ENCODE measurements at regions not wholly inside any gene's neighbourhood (a gene's known extent, or its start where the extent isn't known, plus 50 kb on each side); places are given as distances from the start of the nearest gene placed in this dataset.

DNA sequence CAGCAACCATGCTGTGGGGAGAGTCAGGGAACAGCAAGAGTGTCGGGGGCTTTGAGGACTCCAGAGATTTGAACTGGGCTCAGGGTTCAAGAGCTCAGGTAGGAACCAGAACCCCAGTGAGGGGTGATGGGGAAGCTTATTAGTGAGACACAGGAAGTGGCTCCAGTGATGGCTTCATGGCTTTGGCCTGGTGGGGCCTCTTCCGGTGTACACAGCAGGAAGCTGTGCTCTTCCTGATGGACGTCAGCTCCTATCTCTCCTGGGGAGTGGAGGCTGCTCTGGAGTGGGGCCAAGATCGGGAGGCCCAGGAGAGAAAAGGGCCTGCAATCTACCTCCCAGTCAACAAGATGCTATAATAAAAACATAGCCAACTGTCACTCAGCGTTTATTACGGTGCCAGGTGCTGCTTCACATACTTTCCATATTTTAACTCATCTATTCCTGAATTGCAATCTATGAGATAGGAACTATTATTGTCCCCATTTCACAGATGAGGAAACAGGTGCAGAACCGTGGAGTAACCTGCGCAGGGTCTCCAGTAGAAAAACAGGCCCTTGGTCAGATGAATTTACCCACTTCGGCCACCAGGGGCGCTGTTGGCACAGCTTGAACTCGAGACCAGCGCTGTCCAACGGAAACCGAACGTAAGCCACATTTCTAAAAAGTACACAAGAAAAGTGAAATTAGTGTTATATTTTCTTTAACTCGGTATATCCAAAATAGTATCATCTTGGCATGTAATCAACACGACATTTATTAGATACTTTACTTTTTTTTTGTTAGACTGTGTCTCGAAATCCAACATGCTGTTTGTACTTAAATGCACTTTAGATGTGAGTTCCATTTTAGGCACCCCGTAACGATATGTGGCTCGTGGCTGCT is 63.6 kb upstream of the DLK1 start:
- Histone ChIP-seq H3K9ac (ENCODE audit: low read length) (no peak overlapping the region), H3K4me2 (ENCODE audit: low read length) (no peak overlapping the region), H3K4me1 (ENCODE audit: low read length) (no peaks in the 10 kb centered on the region), H3K36me3 (replicated peaks; ENCODE audit: low read depth, low read length) (no peaks in the 10 kb centered on the region), H3K9me3 (ENCODE audit: insufficient read depth, low read length) (no peaks in the 10 kb centered on the region), H3K79me2 (ENCODE audit: low read length) (no peaks in the 10 kb centered on the region), H3K27me3 (ENCODE audit: low read depth, low read length) (0 out of 2 replicates have a peak, but pooled peaks cover 2% of the 10 kb centered on the region), H3K4me3 (ENCODE audit: low read length) (no peak overlapping the region), H2AFZ (ENCODE audit: low read depth, low read length) (no peak overlapping the region), H4K20me1 (ENCODE audit: insufficient read depth, low read length) (no peaks in the 10 kb centered on the region), H3K27ac (ENCODE audit: low read length) (no peak overlapping the region)
- no peak for TF ChIP-seq EZH2phosphoT487 (IDR thresholded peaks at IDR 0.05; ENCODE audit: low read depth)
- TF ChIP-seq, protein P1, sequence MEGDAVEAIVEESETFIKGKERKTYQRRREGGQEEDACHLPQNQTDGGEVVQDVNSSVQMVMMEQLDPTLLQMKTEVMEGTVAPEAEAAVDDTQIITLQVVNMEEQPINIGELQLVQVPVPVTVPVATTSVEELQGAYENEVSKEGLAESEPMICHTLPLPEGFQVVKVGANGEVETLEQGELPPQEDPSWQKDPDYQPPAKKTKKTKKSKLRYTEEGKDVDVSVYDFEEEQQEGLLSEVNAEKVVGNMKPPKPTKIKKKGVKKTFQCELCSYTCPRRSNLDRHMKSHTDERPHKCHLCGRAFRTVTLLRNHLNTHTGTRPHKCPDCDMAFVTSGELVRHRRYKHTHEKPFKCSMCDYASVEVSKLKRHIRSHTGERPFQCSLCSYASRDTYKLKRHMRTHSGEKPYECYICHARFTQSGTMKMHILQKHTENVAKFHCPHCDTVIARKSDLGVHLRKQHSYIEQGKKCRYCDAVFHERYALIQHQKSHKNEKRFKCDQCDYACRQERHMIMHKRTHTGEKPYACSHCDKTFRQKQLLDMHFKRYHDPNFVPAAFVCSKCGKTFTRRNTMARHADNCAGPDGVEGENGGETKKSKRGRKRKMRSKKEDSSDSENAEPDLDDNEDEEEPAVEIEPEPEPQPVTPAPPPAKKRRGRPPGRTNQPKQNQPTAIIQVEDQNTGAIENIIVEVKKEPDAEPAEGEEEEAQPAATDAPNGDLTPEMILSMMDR (IDR thresholded peaks at IDR 0.05; ENCODE audit: low read depth, low read length) = peak; percentile 88

DNA sequence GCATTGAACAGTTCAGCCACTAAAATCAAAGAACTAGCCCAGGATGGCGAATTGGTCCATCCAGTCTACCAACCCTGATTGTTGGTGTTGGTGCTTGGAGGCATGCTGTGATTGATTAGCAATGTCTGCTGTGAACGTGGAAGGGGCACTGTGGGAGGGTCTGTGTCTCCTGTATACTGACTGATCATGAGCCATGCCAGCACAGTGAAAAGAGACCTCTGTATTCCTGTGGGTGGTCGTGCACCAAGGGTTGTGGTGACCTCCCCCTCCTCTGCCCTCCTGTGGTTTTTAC is 63.0 kb upstream of the DLK1 start:
- no peak overlapping the region for H3K9ac ChIP-seq (ENCODE audit: low read length)
- no peaks in the 10 kb centered on the region for H3K4me1 ChIP-seq (ENCODE audit: low read length)
- 0 out of 2 replicates have a peak, but pooled peaks cover 2% of the 10 kb centered on the region for H3K27me3 ChIP-seq (ENCODE audit: low read depth, low read length)
- no peak overlapping the region for H3K4me2 ChIP-seq (ENCODE audit: low read length)
- H3K79me2 ChIP-seq (ENCODE audit: low read length) = no peaks in the 10 kb centered on the region
- no peak overlapping the region for H2AFZ ChIP-seq (ENCODE audit: low read depth, low read length)
- H3K36me3 ChIP-seq (replicated peaks; ENCODE audit: low read depth, low read length) = no peaks in the 10 kb centered on the region
- no peaks in the 10 kb centered on the region for H3K9me3 ChIP-seq (ENCODE audit: insufficient read depth, low read length)
- H4K20me1 ChIP-seq (ENCODE audit: insufficient read depth, low read length) = no peaks in the 10 kb centered on the region
- H3K27ac ChIP-seq (ENCODE audit: low read length) = no peak overlapping the region
- H3K4me3 ChIP-seq (ENCODE audit: low read length) = no peak overlapping the region
- TF ChIP-seq EZH2phosphoT487 (IDR thresholded peaks at IDR 0.05; ENCODE audit: low read depth) = no peak
- TF ChIP-seq, protein P1 (IDR thresholded peaks at IDR 0.05; ENCODE audit: low read depth, low read length) = no peak

DNA sequence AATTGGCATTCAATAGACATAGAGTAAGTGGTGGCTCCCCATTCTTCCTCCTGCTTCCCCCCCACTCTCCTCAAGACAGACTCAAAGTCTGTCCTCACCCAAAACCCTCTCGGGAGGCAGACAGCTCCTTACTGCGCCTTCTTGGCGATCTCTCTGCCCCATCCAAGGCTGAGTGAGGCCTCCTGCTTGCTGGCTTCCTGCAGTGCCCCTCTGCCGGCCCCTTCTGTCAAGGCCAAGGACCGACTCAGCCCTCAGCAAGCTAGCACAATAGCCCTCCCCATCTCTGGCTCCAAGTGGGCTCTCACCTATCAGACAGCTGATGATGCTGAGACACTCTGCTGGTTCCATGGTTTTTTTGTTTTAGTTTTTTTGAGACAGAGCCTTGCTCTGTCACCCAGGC is 62.5 kb upstream of the DLK1 start:
- Histone ChIP-seq H3K36me3 (replicated peaks; ENCODE audit: low read depth, low read length) (no peaks in the 10 kb centered on the region), H3K4me3 (ENCODE audit: low read length) (no peak overlapping the region), H3K9ac (ENCODE audit: low read length) (no peak overlapping the region), H3K9me3 (ENCODE audit: insufficient read depth, low read length) (no peaks in the 10 kb centered on the region), H3K27ac (ENCODE audit: low read length) (no peak overlapping the region), H4K20me1 (ENCODE audit: insufficient read depth, low read length) (no peaks in the 10 kb centered on the region), H2AFZ (ENCODE audit: low read depth, low read length) (no peak overlapping the region), H3K79me2 (ENCODE audit: low read length) (no peaks in the 10 kb centered on the region), H3K27me3 (ENCODE audit: low read depth, low read length) (0 out of 2 replicates have a peak, but pooled peaks cover 2% of the 10 kb centered on the region), H3K4me2 (ENCODE audit: low read length) (no peak overlapping the region), H3K4me1 (ENCODE audit: low read length) (no peaks in the 10 kb centered on the region)
- no peak for TF ChIP-seq EZH2phosphoT487 (IDR thresholded peaks at IDR 0.05; ENCODE audit: low read depth)
- TF ChIP-seq, protein P1 (IDR thresholded peaks at IDR 0.05; ENCODE audit: low read depth, low read length) = no peak

GRCh38 chr14:100664841-100665510 is 61.7 kb upstream of the DLK1 start:
- H3K79me2 ChIP-seq (ENCODE audit: low read length) = no peaks in the 10 kb centered on the region
- H3K9ac ChIP-seq (ENCODE audit: low read length) = no peak overlapping the region
- H3K4me3 ChIP-seq (ENCODE audit: low read length) = no peak overlapping the region
- H3K4me2 ChIP-seq (ENCODE audit: low read length) = no peak overlapping the region
- 0 out of 2 replicates have a peak, but pooled peaks cover 2% of the 10 kb centered on the region for H3K27me3 ChIP-seq (ENCODE audit: low read depth, low read length)
- TF ChIP-seq, protein P1 (IDR thresholded peaks at IDR 0.05; ENCODE audit: low read depth, low read length) = no peak
- no peak for TF ChIP-seq EZH2phosphoT487 (IDR thresholded peaks at IDR 0.05; ENCODE audit: low read depth)
- no peaks in the 10 kb centered on the region for H4K20me1 ChIP-seq (ENCODE audit: insufficient read depth, low read length)
- no peaks in the 10 kb centered on the region for H3K4me1 ChIP-seq (ENCODE audit: low read length)
- no peak overlapping the region for H3K27ac ChIP-seq (ENCODE audit: low read length)
- H3K9me3 ChIP-seq (ENCODE audit: insufficient read depth, low read length) = no peaks in the 10 kb centered on the region
- no peak overlapping the region for H2AFZ ChIP-seq (ENCODE audit: low read depth, low read length)
- no peaks in the 10 kb centered on the region for H3K36me3 ChIP-seq (replicated peaks; ENCODE audit: low read depth, low read length)

Data from OCI-LY3 (cell line).